HEK293 (cell line): ENCODE measurements at regions not wholly inside any gene's neighbourhood (a gene's known extent, or its start where the extent isn't known, plus 50 kb on each side); places are given as distances from the start of the nearest gene placed in this dataset.
"Not testable (repeated sequence)": the region's sequence is repeated elsewhere in the genome, so short reads cannot be mapped to it uniquely, and the experiment has no call there.

Experiments used
- CTCF ChIA-PET: fragments of 350-600 bp; formaldehyde crosslinking; extraction: SDS; loops from one replicate; lab custom pipeline; 2021; ENCODE audit warnings: antibody characterized with exemption; lab: Yijun Ruan, JAX
- POLR2A ChIA-PET: fragments of 300-600 bp; formaldehyde crosslinking; extraction: SDS; loops from one replicate; lab custom pipeline; 2020; ENCODE audit warnings: antibody characterized with exemption, inconsistent platforms; lab: Yijun Ruan, JAX
- H3K27ac ChIP-seq: fragments of 200-500 bp; sonication (Bioruptor generic); 2 replicates; pipeline ENCODE4 v1.5.1; 2014; ENCODE audit warnings: low read depth, low read length, control low read depth, inconsistent platforms; ENCODE audit errors: extremely low read depth
- H3K36me3 ChIP-seq, 2 experiments: fragments of 200-500 bp in 1 of 2; sonication (Bioruptor generic) in 1 of 2; 1 replicate in 1 of 2; 2 replicates in 1 of 2; pipeline ENCODE4 v1.5.1; 2014 to 2017; ENCODE audit warnings: inconsistent platforms in 2 of 2, low read length in 2 of 2; ENCODE audit not compliant: control insufficient read depth in 2 of 2, insufficient read depth in 1 of 2
- H3K4me1 ChIP-seq: fragments of 200-500 bp; sonication (Bioruptor generic); 2 replicates; pipeline ENCODE4 v1.5.1; 2014; ENCODE audit warnings: mild to moderate bottlenecking, low read length, inconsistent platforms; ENCODE audit not compliant: control insufficient read depth, insufficient read depth
- H3K4me3 ChIP-seq: 2 replicates; pipeline ENCODE4 v1.5.1; 2011; ENCODE audit warnings: low read depth, mild to moderate bottlenecking, control low read depth, low read length, moderate library complexity
- H3K9me3 ChIP-seq: fragments of 200-500 bp; sonication (Bioruptor generic); 2 replicates; pipeline ENCODE4 v1.5.1; 2014; ENCODE audit warnings: low read depth, low read length, inconsistent platforms; ENCODE audit not compliant: control insufficient read depth, insufficient read depth

DNA sequence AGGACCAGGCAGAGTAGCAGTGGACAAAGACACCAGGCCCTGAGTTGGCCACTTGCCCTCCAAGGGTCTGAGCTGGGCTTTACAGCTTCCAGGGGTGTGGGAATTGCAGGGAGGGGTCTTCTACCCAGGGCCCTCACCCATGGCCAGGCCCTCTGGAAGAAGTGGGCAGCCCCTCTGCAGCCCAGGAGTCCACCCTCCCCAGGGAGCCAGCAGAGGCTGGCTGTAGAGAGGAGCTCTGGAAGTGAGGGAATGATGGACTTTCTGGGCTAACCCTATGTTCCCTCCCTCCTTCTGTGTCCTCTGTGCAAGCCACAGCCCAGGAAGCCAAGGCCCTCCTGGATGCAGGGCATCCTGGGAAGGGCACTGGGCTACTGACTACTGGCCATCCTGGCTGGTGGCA, 232.3 kb downstream of the POTEH start:
- H3K36me3 ChIP-seq, H3K4me3 ChIP-seq, H3K4me1 ChIP-seq, CTCF ChIA-PET, H3K27ac ChIP-seq, H3K9me3 ChIP-seq, POLR2A ChIA-PET: not testable (repeated sequence)

- POLR2A ChIA-PET, H3K27ac ChIP-seq, H3K4me1 ChIP-seq, H3K9me3 ChIP-seq, H3K4me3 ChIP-seq, CTCF ChIA-PET, H3K36me3 ChIP-seq: not testable (repeated sequence)
Measured at GRCh38 chr22:15922666-15923065, 232.8 kb downstream of the POTEH start.

DNA sequence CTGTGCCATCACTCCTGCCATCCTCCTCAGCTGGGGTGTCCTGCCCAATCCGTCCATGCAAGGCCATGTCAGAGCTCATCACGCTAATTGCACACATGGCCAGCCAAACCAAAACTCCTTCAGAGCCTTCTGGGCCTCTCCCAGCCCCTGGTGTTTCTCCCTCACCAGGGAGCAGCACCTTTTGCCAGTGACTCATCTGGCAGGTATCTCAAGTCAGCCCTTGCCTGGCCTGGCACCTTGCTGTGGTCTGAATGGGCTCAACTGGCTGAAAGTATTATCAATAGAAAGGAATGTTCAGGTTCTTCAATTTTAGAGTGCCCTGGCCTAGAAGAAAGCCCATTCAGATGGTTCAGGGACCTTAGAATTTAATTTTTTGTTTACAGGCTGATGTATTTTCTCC, 235.0 kb downstream of the POTEH start:
- POLR2A ChIA-PET, H3K36me3 ChIP-seq, CTCF ChIA-PET, H3K4me1 ChIP-seq, H3K27ac ChIP-seq, H3K4me3 ChIP-seq, H3K9me3 ChIP-seq: not testable (repeated sequence)

DNA sequence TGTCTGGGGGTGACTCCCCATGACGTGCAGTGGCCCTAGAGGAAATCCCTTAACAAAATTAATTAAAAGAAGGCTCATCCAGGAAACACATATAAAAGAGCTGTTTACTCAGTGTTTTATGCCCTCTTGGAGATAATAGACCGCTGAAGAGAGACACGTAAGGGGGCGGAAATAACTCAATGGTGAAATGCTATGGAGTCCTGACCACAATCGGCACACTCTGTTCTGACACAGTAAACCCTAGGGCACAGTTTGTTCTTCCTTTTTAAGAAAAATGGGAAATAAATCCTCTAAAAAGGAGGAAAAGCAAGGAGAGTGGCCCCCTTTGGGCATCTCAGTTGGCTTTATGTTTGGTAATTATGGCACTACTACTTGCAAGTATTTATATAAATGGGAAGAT, 237.3 kb downstream of the POTEH start:
- H3K9me3 ChIP-seq, H3K27ac ChIP-seq, H3K4me3 ChIP-seq, H3K4me1 ChIP-seq, CTCF ChIA-PET, H3K36me3 ChIP-seq, POLR2A ChIA-PET: not testable (repeated sequence)
